IMR-90 (cell line): ENCODE measurements at regions not wholly inside any gene's neighbourhood (a gene's known extent, or its start where the extent isn't known, plus 50 kb on each side); places are given as distances from the start of the nearest gene placed in this dataset.

Source experiments
- ATAC-seq: fragments of 200-7000 bp; cut with Tn5 transposase; 2 replicates; pipeline ENCODE4 v1.9.1; 2020; ENCODE audit warnings: low read depth, mild to moderate bottlenecking, moderate library complexity
- BruUV-seq: library from RNA; stranded (reverse); fragments of 400-500 nt; replicated peaks from 2 replicates; lab custom pipeline; 2021; lab: Mats Ljungman, UMichigan
- CTCF ChIA-PET: fragments of 300-600 bp; formaldehyde crosslinking; extraction: SDS; loops from one replicate; lab custom pipeline; 2021; ENCODE audit warnings: antibody characterized with exemption; lab: Yijun Ruan, JAX
- POLR2A ChIA-PET: fragments of 300-600 bp; sonication (Branson Sonifier 250); formaldehyde crosslinking; loops from one replicate; lab custom pipeline; 2022; ENCODE audit warnings: antibody characterized with exemption; ENCODE audit not compliant: unreplicated experiment; lab: Charles Lee
- DNase-seq: peaks from one replicate; pipeline ENCODE4 v3.0.0; 2013
- H2AFZ ChIP-seq: replicated peaks from 2 replicates; pipeline ENCODE3; 2013; ENCODE audit warnings: low read length, mild to moderate bottlenecking; ENCODE audit not compliant: poor library complexity
- H2AK5ac ChIP-seq: 2 replicates; pipeline ENCODE4 v1.6.1; 2013; ENCODE audit warnings: low read depth, low read length, inconsistent platforms
- H2AK9ac ChIP-seq: replicated peaks from 2 replicates; pipeline ENCODE3; 2013; ENCODE audit warnings: mild to moderate bottlenecking, low read depth, low read length, moderate library complexity; ENCODE audit not compliant: poor library complexity
- H2BK120ac ChIP-seq: 2 replicates; pipeline ENCODE4 v1.6.1; 2013; ENCODE audit warnings: low read depth, low read length, inconsistent platforms
- H2BK15ac ChIP-seq: 3 replicates; pipeline ENCODE4 v1.6.1; 2013; ENCODE audit warnings: low read depth, low read length, inconsistent platforms
- H2BK20ac ChIP-seq: 2 replicates; pipeline ENCODE4 v1.6.1; 2013; ENCODE audit warnings: low read depth, mild to moderate bottlenecking, inconsistent platforms, low read length, moderate library complexity
- H2BK5ac ChIP-seq: 2 replicates; pipeline ENCODE4 v1.6.1; 2013; ENCODE audit warnings: mild to moderate bottlenecking, low read depth, low read length, inconsistent platforms; ENCODE audit not compliant: poor library complexity, severe bottlenecking
- H3K14ac ChIP-seq: replicated peaks from 2 replicates; pipeline ENCODE4 v1.6.1; 2013; ENCODE audit warnings: low read depth, low read length, inconsistent platforms
- H3K18ac ChIP-seq: 2 replicates; pipeline ENCODE4 v1.6.1; 2013; ENCODE audit warnings: low read depth, low read length, control low read depth
- H3K23ac ChIP-seq: 2 replicates; pipeline ENCODE4 v1.6.1; 2013; ENCODE audit warnings: low read depth, low read length, inconsistent platforms
- H3K27ac ChIP-seq: 2 replicates; pipeline ENCODE4 v1.5.1; 2013; ENCODE audit warnings: mild to moderate bottlenecking, control low read depth, low read length; ENCODE audit not compliant: insufficient read depth
- H3K27me3 ChIP-seq: 2 replicates; pipeline ENCODE4 v1.6.1; 2013; ENCODE audit warnings: low read length; ENCODE audit not compliant: control insufficient read depth, insufficient read depth
- H3K36me3 ChIP-seq: 2 replicates; pipeline ENCODE4 v1.6.1; 2013; ENCODE audit warnings: low read length, mixed read lengths; ENCODE audit not compliant: control insufficient read depth, insufficient read depth
- H3K4ac ChIP-seq: 2 replicates; pipeline ENCODE4 v1.6.1; 2013; ENCODE audit warnings: low read depth, low read length, inconsistent platforms
- H3K4me1 ChIP-seq: 2 replicates; pipeline ENCODE4 v1.6.1; 2013; ENCODE audit warnings: low read length, mixed read lengths; ENCODE audit not compliant: control insufficient read depth, insufficient read depth
- H3K4me2 ChIP-seq: 2 replicates; pipeline ENCODE4 v1.6.1; 2013; ENCODE audit warnings: low read depth, mild to moderate bottlenecking, control low read depth, low read length, moderate library complexity
- H3K4me3 ChIP-seq: 2 replicates; pipeline ENCODE4 v1.5.1; 2013; ENCODE audit warnings: low read depth, mild to moderate bottlenecking, control low read depth, low read length, moderate library complexity; ENCODE audit not compliant: insufficient read depth
- H3K56ac ChIP-seq: 2 replicates; pipeline ENCODE4 v1.6.1; 2013; ENCODE audit warnings: low read length, inconsistent platforms; ENCODE audit not compliant: insufficient read depth; ENCODE audit errors: extremely low read depth
- H3K79me1 ChIP-seq, 2 experiments: 2 replicates each; pipeline ENCODE4 v1.6.1; 2013; ENCODE audit warnings: low read length in 2 of 2, inconsistent platforms in 1 of 2, low read depth in 1 of 2
- H3K9ac ChIP-seq: 2 replicates; pipeline ENCODE4 v1.6.1; 2013; ENCODE audit warnings: low read depth, low read length, control low read depth
- H3K9me1 ChIP-seq: 2 replicates; pipeline ENCODE4 v1.6.1; 2013; ENCODE audit warnings: low read length, inconsistent platforms; ENCODE audit not compliant: insufficient read depth
- H3K9me3 ChIP-seq: 2 replicates; pipeline ENCODE4 v1.6.1; 2013; ENCODE audit warnings: low read length; ENCODE audit not compliant: control insufficient read depth, insufficient read depth
- H4K20me1 ChIP-seq: 2 replicates; pipeline ENCODE4 v1.6.1; 2013; ENCODE audit warnings: low read length, inconsistent platforms; ENCODE audit not compliant: insufficient read depth
- H4K5ac ChIP-seq: 2 replicates; pipeline ENCODE4 v1.6.1; 2013; ENCODE audit warnings: mild to moderate bottlenecking, low read depth, low read length, control low read depth
- H4K8ac ChIP-seq, 2 experiments: 2 replicates each; pipeline ENCODE4 v1.6.1; 2013; ENCODE audit warnings: low read depth in 2 of 2, low read length in 2 of 2, control low read depth in 1 of 2, inconsistent platforms in 1 of 2
- H4K91ac ChIP-seq: 2 replicates; pipeline ENCODE4 v1.6.1; 2013; ENCODE audit warnings: low read depth, low read length, inconsistent platforms; ENCODE audit not compliant: insufficient read depth
- BHLHE40 ChIP-seq: fragments of 150-350 bp; IDR thresholded peaks from 2 replicates; pipeline ENCODE4 v1.6.1; 2016; ENCODE audit warnings: mild to moderate bottlenecking, low read depth, low read length
- CHD1 ChIP-seq: IDR thresholded peaks from 2 replicates; pipeline ENCODE4 v1.6.1; 2012; ENCODE audit warnings: low read depth, low read length, improper control_type of control experiment
- CTCF ChIP-seq: conservative IDR thresholded peaks from 2 replicates; pipeline ENCODE4 v1.5.1; 2012; ENCODE audit warnings: mild to moderate bottlenecking, low read depth, low read length, improper control_type of control experiment
- MAFK ChIP-seq: IDR thresholded peaks from 2 replicates; pipeline ENCODE4 v1.6.1; 2012; ENCODE audit warnings: low read depth, low read length, improper control_type of control experiment
- MAZ ChIP-seq: IDR thresholded peaks from 2 replicates; pipeline ENCODE4 v1.6.1; 2012; ENCODE audit warnings: low read depth, mild to moderate bottlenecking, low read length, improper control_type of control experiment, moderate library complexity, borderline replicate concordance
- MXI1 ChIP-seq: IDR thresholded peaks from 2 replicates; pipeline ENCODE4 v1.6.1; 2012; ENCODE audit warnings: low read depth, mild to moderate bottlenecking, low read length, moderate library complexity, borderline replicate concordance
- NFE2L2 ChIP-seq: fragments of 150-350 bp; IDR thresholded peaks from 2 replicates; pipeline ENCODE4 v1.6.1; 2016; ENCODE audit warnings: low read depth, mild to moderate bottlenecking, low read length
- RAD21 ChIP-seq: IDR thresholded peaks from 2 replicates; pipeline ENCODE4 v1.6.1; 2012; ENCODE audit warnings: low read length, improper control_type of control experiment
- RCOR1 ChIP-seq: IDR thresholded peaks from 2 replicates; pipeline ENCODE4 v1.6.1; 2012; ENCODE audit warnings: mild to moderate bottlenecking, low read length, improper control_type of control experiment; ENCODE audit not compliant: insufficient replicate concordance
- RFX5 ChIP-seq: IDR thresholded peaks from 2 replicates; pipeline ENCODE4 v1.8.0; 2012; ENCODE audit warnings: low read depth, mild to moderate bottlenecking, low read length, moderate library complexity
- SMC3 ChIP-seq: fragments of 150-350 bp; IDR thresholded peaks from 2 replicates; pipeline ENCODE4 v1.6.1; 2016; ENCODE audit warnings: low read depth, mild to moderate bottlenecking, antibody characterized with exemption, low read length, moderate library complexity
- WGBS, 2 experiments: methylation state at CpG; one replicate each; pipeline versions ENCODE4 v1.1.5 to v1.1.7; 2013; ENCODE audit warnings: missing lambda C conversion rate in 2 of 2; ENCODE audit not compliant: insufficient read length in 1 of 2; ENCODE audit errors: extremely low coverage in 2 of 2; 5-methylcytosine and 5-hydroxymethylcytosine counted together
- dilution Hi-C: fragments of 300-500 bp; cut with HindIII; formaldehyde crosslinking; loops from one replicate; pipeline ENCODE4 v1.14.3; 2018; ENCODE audit warnings: low sequenced_read_pairs; ENCODE audit not compliant: unreplicated experiment
- in situ Hi-C: fragments of 300-500 bp; cut with MboI; formaldehyde crosslinking; loops from 3 replicates; pipeline ENCODE4 v1.14.3; 2019; ENCODE audit warnings: low sequenced_read_pairs, inconsistent platforms, mixed read lengths
- intact Hi-C: fragments of 100-400 bp; cut with micrococcal nuclease; formaldehyde crosslinking; loops from 2 replicates; pipeline ENCODE4 v1.10.0; 2022
- TF ChIP-seq, protein P1 (sequence below): fragments of 150-350 bp; IDR thresholded peaks from 2 replicates; pipeline ENCODE4 v1.6.1; 2017; ENCODE audit warnings: mild to moderate bottlenecking, antibody characterized with exemption, low read length, low read depth
- TF ChIP-seq, protein P2 (sequence below): fragments of 150-350 bp; IDR thresholded peaks from 2 replicates; pipeline ENCODE4 v1.6.1; 2016; ENCODE audit warnings: low read depth, mild to moderate bottlenecking, low read length, moderate library complexity, borderline replicate concordance

GRCh38 chr5:86038566-86038965 lies 579.2 kb upstream of the COX7C start:
- DNase-seq, result no peak
- CTCF ChIA-PET, result no interaction called here

More at GRCh38 chr5:86038566-86038965, 579.2 kb upstream of the COX7C start:
- Histone ChIP-seq H3K27ac (no peak overlapping the region), H3K4me1 (no peaks in the 10 kb centered on the region), H3K4me3 (no peak overlapping the region), H3K27me3 (no peaks in the 10 kb centered on the region), H3K56ac (no peak overlapping the region), H3K36me3 (no peaks in the 10 kb centered on the region), H3K14ac (no peak overlapping the region), H4K20me1 (no peaks in the 10 kb centered on the region), H2BK20ac (no peak overlapping the region), H3K18ac (no peak overlapping the region), H3K9me1 (no peaks in the 10 kb centered on the region), H3K9me3 (peaks cover 3% of the 10 kb centered on the region; the same call in 1 of the 2 replicates), H3K4me2 (no peak overlapping the region), H2BK5ac (no peak overlapping the region), H4K8ac (no peak overlapping the region), H4K91ac (no peak overlapping the region), H3K79me1 (no peaks in the 10 kb centered on the region), H2AFZ (no peak overlapping the region), H2AK5ac (no peak overlapping the region), H2AK9ac (no peak overlapping the region), H3K23ac (no peak overlapping the region), H4K5ac (no peak overlapping the region), H3K4ac (no peak overlapping the region), H3K9ac (no peak overlapping the region), H2BK120ac (no peak overlapping the region), H2BK15ac (no peak overlapping the region)
- 0% methylated on average over 1 of the region's 3 CpGs; no CpG with 5 or more reads in 1 of the 2 experiments for WGBS, 2 experiments
- BruUV-seq, result no TSS peak
- in situ Hi-C loops (no loop called here), intact Hi-C loops (no loop called here), dilution Hi-C loops (no loop called here)
- no peak for ATAC-seq
- TF ChIP-seq CTCF, result no peak
- no peak for TF ChIP-seq MAZ
- TF ChIP-seq MXI1, result no peak
- TF ChIP-seq, protein P1, sequence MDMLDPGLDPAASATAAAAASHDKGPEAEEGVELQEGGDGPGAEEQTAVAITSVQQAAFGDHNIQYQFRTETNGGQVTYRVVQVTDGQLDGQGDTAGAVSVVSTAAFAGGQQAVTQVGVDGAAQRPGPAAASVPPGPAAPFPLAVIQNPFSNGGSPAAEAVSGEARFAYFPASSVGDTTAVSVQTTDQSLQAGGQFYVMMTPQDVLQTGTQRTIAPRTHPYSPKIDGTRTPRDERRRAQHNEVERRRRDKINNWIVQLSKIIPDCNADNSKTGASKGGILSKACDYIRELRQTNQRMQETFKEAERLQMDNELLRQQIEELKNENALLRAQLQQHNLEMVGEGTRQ, result no peak
- no peak for TF ChIP-seq SMC3
- TF ChIP-seq RCOR1, result no peak
- no peak for TF ChIP-seq NFE2L2
- TF ChIP-seq, protein P2, sequence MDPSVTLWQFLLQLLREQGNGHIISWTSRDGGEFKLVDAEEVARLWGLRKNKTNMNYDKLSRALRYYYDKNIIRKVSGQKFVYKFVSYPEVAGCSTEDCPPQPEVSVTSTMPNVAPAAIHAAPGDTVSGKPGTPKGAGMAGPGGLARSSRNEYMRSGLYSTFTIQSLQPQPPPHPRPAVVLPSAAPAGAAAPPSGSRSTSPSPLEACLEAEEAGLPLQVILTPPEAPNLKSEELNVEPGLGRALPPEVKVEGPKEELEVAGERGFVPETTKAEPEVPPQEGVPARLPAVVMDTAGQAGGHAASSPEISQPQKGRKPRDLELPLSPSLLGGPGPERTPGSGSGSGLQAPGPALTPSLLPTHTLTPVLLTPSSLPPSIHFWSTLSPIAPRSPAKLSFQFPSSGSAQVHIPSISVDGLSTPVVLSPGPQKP, result no peak
- no peak for TF ChIP-seq BHLHE40
- TF ChIP-seq RAD21, result no peak
- no peak for TF ChIP-seq RFX5
- no peak for TF ChIP-seq CHD1
- TF ChIP-seq MAFK, result no peak
- POLR2A ChIA-PET, result no interaction called here
